SK-N-SH treated with all-trans-retinoic acid at 6 μM for 48 hours (cell line): ENCODE measurements at regions not wholly inside any gene's neighbourhood (a gene's known extent, or its start where the extent isn't known, plus 50 kb on each side); places are given as distances from the start of the nearest gene placed in this dataset.

Source experiments
- ESRRG ChIP-seq: fragments of 250-450 bp; sonication (Bioruptor Pico); IDR thresholded peaks from 2 replicates; pipeline ENCODE4 v1.6.1; 2021; ENCODE audit warnings: mild to moderate bottlenecking
- OSR1 ChIP-seq: fragments of 250-450 bp; sonication (Bioruptor Pico); IDR thresholded peaks from 2 replicates; pipeline ENCODE4 v1.8.0; 2022; ENCODE audit warnings: moderate library complexity, mild to moderate bottlenecking, inconsistent platforms
- SNAI2 ChIP-seq: fragments of 250-450 bp; sonication (Bioruptor Pico); IDR thresholded peaks from 2 replicates; pipeline ENCODE4 v1.5.0; 2020; ENCODE audit warnings: mild to moderate bottlenecking, moderate library complexity
- ZC3H10 ChIP-seq: fragments of 250-450 bp; sonication (Bioruptor Pico); IDR thresholded peaks from 2 replicates; pipeline ENCODE4 v1.5.1; 2021; ENCODE audit warnings: mild to moderate bottlenecking, moderate library complexity
- ZFP30 ChIP-seq: fragments of 450-650 bp; formaldehyde crosslinking; IDR thresholded peaks from 2 replicates; pipeline ENCODE4 v1.5.0; 2022; ENCODE audit warnings: mild to moderate bottlenecking, moderate library complexity
- ZNF8 ChIP-seq: fragments of 450-650 bp; formaldehyde crosslinking; IDR thresholded peaks from 2 replicates; pipeline ENCODE4 v1.5.0; 2020; ENCODE audit warnings: mild to moderate bottlenecking, moderate library complexity
- TF ChIP-seq, protein P1 (sequence below): fragments of 250-450 bp; sonication (Bioruptor Pico); IDR thresholded peaks from 2 replicates; pipeline ENCODE4 v1.8.0; 2020; ENCODE audit warnings: mild to moderate bottlenecking, moderate library complexity, borderline replicate concordance
- TF ChIP-seq, protein P2 (sequence below): fragments of 250-450 bp; sonication (Bioruptor Pico); IDR thresholded peaks from 2 replicates; pipeline ENCODE4 v1.5.1; 2021; ENCODE audit warnings: mild to moderate bottlenecking, moderate library complexity

DNA sequence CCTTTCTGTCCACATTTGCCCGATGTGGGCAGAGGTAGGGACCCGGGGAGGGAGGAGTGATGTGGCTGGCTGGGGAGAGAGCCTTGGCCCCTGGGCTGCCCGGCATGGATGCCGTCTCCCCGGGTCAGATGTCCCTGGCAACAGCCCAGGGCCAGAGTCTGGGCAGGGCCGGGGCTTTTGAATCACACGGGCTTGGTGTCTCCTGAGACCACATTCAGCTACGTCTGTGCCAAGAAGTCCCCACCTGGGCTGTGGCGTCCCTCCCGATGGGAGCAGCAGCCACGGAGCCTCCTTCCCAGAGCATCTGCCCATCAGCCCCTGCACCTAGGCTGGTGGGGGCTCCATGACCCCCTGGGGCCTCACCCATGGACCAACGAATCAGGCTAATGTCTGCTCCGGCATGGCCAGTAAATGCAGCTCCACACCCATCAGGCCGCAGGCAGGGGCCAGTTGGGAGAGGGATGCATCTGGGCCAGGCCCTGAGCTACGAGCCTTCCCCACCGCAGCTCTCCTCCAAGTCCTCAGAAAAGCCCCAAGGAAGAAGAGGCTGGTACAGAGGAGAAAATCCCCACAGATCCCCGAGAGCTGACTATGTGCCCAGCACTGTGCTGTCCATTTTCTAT lies 109.4 kb downstream of the RFLNA start:
- TF ChIP-seq, protein P1, sequence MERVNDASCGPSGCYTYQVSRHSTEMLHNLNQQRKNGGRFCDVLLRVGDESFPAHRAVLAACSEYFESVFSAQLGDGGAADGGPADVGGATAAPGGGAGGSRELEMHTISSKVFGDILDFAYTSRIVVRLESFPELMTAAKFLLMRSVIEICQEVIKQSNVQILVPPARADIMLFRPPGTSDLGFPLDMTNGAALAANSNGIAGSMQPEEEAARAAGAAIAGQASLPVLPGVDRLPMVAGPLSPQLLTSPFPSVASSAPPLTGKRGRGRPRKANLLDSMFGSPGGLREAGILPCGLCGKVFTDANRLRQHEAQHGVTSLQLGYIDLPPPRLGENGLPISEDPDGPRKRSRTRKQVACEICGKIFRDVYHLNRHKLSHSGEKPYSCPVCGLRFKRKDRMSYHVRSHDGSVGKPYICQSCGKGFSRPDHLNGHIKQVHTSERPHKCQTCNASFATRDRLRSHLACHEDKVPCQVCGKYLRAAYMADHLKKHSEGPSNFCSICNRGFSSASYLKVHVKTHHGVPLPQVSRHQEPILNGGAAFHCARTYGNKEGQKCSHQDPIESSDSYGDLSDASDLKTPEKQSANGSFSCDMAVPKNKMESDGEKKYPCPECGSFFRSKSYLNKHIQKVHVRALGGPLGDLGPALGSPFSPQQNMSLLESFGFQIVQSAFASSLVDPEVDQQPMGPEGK (CRISPR knock-in tag): no peak
- TF ChIP-seq ZNF8 (CRISPR knock-in tag) (no peak), OSR1 (CRISPR knock-in tag) (no peak), ZC3H10 (CRISPR knock-in tag) (no peak), ZFP30 (CRISPR knock-in tag) (no peak), ESRRG (CRISPR knock-in tag) (no peak), SNAI2 (CRISPR knock-in tag) (no peak)
- TF ChIP-seq, protein P2, sequence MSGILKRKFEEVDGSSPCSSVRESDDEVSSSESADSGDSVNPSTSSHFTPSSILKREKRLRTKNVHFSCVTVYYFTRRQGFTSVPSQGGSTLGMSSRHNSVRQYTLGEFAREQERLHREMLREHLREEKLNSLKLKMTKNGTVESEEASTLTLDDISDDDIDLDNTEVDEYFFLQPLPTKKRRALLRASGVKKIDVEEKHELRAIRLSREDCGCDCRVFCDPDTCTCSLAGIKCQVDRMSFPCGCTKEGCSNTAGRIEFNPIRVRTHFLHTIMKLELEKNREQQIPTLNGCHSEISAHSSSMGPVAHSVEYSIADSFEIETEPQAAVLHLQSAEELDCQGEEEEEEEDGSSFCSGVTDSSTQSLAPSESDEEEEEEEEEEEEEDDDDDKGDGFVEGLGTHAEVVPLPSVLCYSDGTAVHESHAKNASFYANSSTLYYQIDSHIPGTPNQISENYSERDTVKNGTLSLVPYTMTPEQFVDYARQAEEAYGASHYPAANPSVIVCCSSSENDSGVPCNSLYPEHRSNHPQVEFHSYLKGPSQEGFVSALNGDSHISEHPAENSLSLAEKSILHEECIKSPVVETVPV: no peak
